Sigmoid colon (tissue), 6 donors: ENCODE measurements at regions not wholly inside any gene's neighbourhood (a gene's known extent, or its start where the extent isn't known, plus 50 kb on each side); places are given as distances from the start of the nearest gene placed in this dataset.

Source experiments
- DNase-seq: peaks from one replicate; pipeline ENCODE4 v3.0.0-alpha.2; 2019
- H3K27ac ChIP-seq, 4 donors: fragments of 200-600 bp; sonication (generic); one replicate each; pipeline ENCODE4 v1.5.1; 2016 to 2019; ENCODE audit warnings: mild to moderate bottlenecking in 1 of 4
- H3K27me3 ChIP-seq, 3 donors: fragments of 200-600 bp; sonication (generic); one replicate each; pipeline ENCODE4 v1.5.1; 2019; ENCODE audit warnings: mild to moderate bottlenecking in 1 of 3
- H3K36me3 ChIP-seq, 4 donors: fragments of 200-600 bp; sonication (generic); one replicate each; pipeline ENCODE4 v1.5.1; 2016 to 2019
- H3K4me1 ChIP-seq, 4 donors: fragments of 200-600 bp; sonication (generic); one replicate each; pipeline ENCODE4 v1.5.1; 2017 to 2019
- H3K4me3 ChIP-seq, 4 donors: fragments of 200-600 bp; sonication (generic); one replicate each; pipeline ENCODE4 v1.5.1; 2017 to 2019; ENCODE audit warnings: mild to moderate bottlenecking in 2 of 4, moderate library complexity in 1 of 4
- H3K9me3 ChIP-seq, 4 donors: fragments of 200-600 bp in 3 of 4; sonication (generic) in 3 of 4; one replicate each; pipeline versions ENCODE4 v1.5.1 to v1.6.1; 2013 to 2019
- EP300 ChIP-seq, 4 donors: sonication (generic); formaldehyde crosslinking; IDR thresholded peaks; one replicate each; pipeline ENCODE4 v1.6.1; 2017; ENCODE audit warnings: antibody characterized with exemption in 4 of 4
- POLR2A ChIP-seq, 2 donors: fragments of 450-650 bp; IDR thresholded peaks; one replicate each; pipeline ENCODE4 v1.6.1; 2016; ENCODE audit warnings: antibody characterized with exemption in 2 of 2, mild to moderate bottlenecking in 2 of 2, moderate library complexity in 2 of 2
- POLR2AphosphoS5 ChIP-seq, 4 donors: sonication (generic); formaldehyde crosslinking; IDR thresholded peaks; one replicate each; pipeline ENCODE4 v1.6.1; 2017; ENCODE audit warnings: antibody characterized with exemption in 4 of 4
- WGBS, 2 donors: extraction: QIAGEN DNeasy Blood & Tissue Kit; methylation state at CpG; one replicate each; pipeline ENCODE4 v1.1.7; 2013; 5-methylcytosine and 5-hydroxymethylcytosine counted together
- intact Hi-C: fragments of 100-400 bp; cut with DNase I; formaldehyde crosslinking; loops from one replicate; pipeline ENCODE4 v1.15.1; 2023
- TF ChIP-seq, protein P1 (sequence below), 4 experiments: fragments of 450-650 bp in 3 of 4; fragments of 200-600 bp in 1 of 4; IDR thresholded peaks; one replicate each; pipeline ENCODE4 v1.5.1; 2016 to 2019; ENCODE audit warnings: antibody characterized with exemption in 4 of 4, mild to moderate bottlenecking in 3 of 4, moderate library complexity in 2 of 4
- donor health status: healthy with polysubstance abuse.
- donor health status: healthy.

DNA sequence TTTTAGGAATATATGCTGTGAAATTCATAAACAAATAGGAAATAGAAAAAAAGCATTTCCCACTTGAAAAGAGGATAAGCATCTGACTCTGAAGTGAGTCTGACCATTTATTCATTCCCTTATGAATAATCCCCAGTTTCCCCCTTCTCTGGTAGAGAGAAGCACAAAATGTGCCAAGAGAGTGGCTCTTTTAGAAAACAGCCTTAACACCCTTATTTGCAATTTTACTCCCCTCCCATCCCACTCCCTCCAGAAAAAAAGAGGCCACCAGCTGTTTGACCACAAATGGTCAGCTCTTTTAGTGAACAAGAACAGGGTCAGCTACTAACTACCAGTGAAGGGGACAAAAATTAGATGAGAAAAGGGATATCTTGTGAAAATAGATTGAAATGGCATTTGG lies 184.5 kb upstream of the ADAMTS9 start:
- no peak for DNase-seq
- Histone ChIP-seq H3K9me3 (no peaks in the 10 kb centered on the region), H3K36me3 (peaks cover 0 to 28% (median 0%) of the 10 kb centered on the region in 4 donors), H3K27me3 (no peaks in the 10 kb centered on the region), H3K4me3 (no peak overlapping the region), H3K4me1 (peaks cover 0 to 3% (median 1%) of the 10 kb centered on the region in 4 donors), H3K27ac (no peak overlapping the region)
- TF ChIP-seq POLR2AphosphoS5 (IDR thresholded peaks at IDR 0.05) (no peak), POLR2A (IDR thresholded peaks at IDR 0.05) (no peak), EP300 (IDR thresholded peaks at IDR 0.05) (no peak)
- TF ChIP-seq, protein P1, sequence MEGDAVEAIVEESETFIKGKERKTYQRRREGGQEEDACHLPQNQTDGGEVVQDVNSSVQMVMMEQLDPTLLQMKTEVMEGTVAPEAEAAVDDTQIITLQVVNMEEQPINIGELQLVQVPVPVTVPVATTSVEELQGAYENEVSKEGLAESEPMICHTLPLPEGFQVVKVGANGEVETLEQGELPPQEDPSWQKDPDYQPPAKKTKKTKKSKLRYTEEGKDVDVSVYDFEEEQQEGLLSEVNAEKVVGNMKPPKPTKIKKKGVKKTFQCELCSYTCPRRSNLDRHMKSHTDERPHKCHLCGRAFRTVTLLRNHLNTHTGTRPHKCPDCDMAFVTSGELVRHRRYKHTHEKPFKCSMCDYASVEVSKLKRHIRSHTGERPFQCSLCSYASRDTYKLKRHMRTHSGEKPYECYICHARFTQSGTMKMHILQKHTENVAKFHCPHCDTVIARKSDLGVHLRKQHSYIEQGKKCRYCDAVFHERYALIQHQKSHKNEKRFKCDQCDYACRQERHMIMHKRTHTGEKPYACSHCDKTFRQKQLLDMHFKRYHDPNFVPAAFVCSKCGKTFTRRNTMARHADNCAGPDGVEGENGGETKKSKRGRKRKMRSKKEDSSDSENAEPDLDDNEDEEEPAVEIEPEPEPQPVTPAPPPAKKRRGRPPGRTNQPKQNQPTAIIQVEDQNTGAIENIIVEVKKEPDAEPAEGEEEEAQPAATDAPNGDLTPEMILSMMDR (IDR thresholded peaks at IDR 0.05), result no peak
- intact Hi-C loops, result no loop called here

DNA sequence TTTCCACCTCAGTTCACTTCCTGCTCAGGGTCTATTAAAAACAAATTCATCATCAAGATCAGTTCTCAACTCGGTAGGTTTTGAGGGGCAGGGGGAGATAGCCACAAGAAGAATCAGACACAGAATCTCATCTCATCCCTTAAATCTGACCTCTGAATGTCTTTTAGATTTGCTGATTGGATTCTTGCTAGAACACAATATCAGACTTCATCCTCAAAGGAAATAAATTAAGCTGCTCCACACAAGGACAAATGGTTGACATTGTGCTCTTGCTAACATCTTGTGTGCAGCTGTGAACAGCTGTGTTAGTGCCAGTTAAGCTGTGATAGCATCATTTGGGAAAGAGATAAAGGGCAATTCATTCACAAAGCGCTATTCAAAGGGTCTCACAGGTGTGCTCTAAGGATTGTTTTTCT lies 184.0 kb upstream of the ADAMTS9 start:
- Histone ChIP-seq H3K27me3 (no peaks in the 10 kb centered on the region), H3K9me3 (no peaks in the 10 kb centered on the region), H3K4me3 (no peak overlapping the region), H3K4me1 (peaks cover 0 to 7% (median 5%) of the 10 kb centered on the region in 4 donors), H3K36me3 (peaks cover 0 to 28% (median 0%) of the 10 kb centered on the region in 4 donors), H3K27ac (no peak overlapping the region)
- intact Hi-C loops, result no loop called here
- WGBS, 2 donors, result 67 to 73% methylated on average over 2 of the region's 2 CpGs
- DNase-seq, result no peak
- TF ChIP-seq EP300 (IDR thresholded peaks at IDR 0.05), result no peak
- TF ChIP-seq, protein P1 (IDR thresholded peaks at IDR 0.05), result no peak
- no peak for TF ChIP-seq POLR2A (IDR thresholded peaks at IDR 0.05)
- no peak for TF ChIP-seq POLR2AphosphoS5 (IDR thresholded peaks at IDR 0.05)

DNA sequence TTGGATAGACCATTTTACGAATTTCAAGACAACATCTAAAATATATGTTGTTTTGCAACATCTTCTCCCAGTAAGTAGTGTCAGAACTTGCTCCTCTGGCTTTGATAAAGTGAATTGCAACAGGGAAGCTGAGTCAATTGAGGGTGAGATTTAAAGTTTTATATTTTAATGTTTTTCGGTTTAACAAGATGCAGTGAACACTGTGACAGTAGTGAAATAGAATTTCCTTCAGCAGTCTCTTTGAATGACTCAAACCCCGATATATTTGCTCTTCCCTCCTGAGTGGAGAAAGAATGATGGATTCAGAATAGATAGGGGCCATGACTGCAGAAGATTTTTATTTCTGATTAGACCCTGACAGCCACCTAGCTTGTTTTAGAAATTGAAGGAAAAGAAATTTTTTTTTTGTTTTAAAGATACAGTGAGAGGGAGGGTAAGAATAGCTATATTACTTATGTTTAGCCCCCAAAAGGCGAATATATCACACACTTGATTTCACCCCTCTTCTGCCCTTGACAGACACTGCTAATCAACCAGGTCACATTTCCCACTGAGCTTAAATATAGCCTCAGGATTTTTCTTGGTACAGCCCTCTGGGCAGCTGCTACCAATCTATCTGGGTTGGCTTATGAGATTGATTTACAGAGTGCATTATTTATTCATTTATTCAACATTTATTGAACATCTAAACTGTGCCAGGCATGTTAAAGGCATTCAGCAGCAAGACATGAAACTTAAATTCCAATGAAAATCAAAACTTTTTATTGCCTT lies 183.3 kb upstream of the ADAMTS9 start:
- intact Hi-C loops, result no loop called here
- no peaks in the 10 kb centered on the region for H3K9me3 ChIP-seq
- H3K4me3 ChIP-seq, result no peak overlapping the region
- H3K4me1 ChIP-seq, result peaks cover 0 to 14% (median 11%) of the 10 kb centered on the region in 4 donors
- H3K36me3 ChIP-seq, result peaks cover 0 to 28% (median 0%) of the 10 kb centered on the region in 4 donors
- DNase-seq, result no peak
- no peaks in the 10 kb centered on the region for H3K27me3 ChIP-seq
- no peak for TF ChIP-seq POLR2AphosphoS5 (IDR thresholded peaks at IDR 0.05)
- TF ChIP-seq EP300 (IDR thresholded peaks at IDR 0.05), result no peak
- TF ChIP-seq POLR2A (IDR thresholded peaks at IDR 0.05), result no peak
- TF ChIP-seq, protein P1 (IDR thresholded peaks at IDR 0.05), result no peak
- no peak overlapping the region for H3K27ac ChIP-seq
- WGBS, 2 donors, result 87 to 92% methylated on average over 4 of the region's 4 CpGs

DNA sequence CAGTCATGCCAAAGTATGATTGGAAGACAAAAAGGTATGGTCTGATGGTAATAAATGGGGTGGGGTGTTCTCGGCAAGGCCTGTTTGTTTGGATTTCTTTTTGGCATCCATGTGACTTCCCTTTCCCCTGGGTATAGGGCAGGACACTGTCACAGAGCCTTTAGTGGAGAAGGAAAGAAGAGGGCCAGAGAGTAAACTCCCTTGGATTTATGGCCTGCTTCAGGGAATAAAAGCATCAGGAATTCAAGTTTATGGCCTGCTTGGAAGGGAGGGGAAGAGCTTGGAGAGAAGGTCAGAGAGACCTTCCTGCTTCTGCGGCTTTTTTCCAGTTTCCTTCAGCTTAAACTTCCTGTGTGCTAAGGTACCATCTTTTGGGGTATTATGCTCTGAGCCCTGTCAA lies 179.4 kb upstream of the ADAMTS9 start:
- intact Hi-C loops, result no loop called here
- no peak overlapping the region for H3K27ac ChIP-seq
- TF ChIP-seq POLR2AphosphoS5 (IDR thresholded peaks at IDR 0.05) (no peak), EP300 (IDR thresholded peaks at IDR 0.05) (no peak), POLR2A (IDR thresholded peaks at IDR 0.05) (no peak)
- TF ChIP-seq, protein P1 (IDR thresholded peaks at IDR 0.05), result no peak
- H3K9me3 ChIP-seq, result no peaks in the 10 kb centered on the region
- 17 to 53% methylated on average over 2 of the region's 2 CpGs for WGBS, 2 donors
- H3K4me1 ChIP-seq, result peaks cover 0 to 20% (median 15%) of the 10 kb centered on the region in 4 donors
- no peak overlapping the region for H3K4me3 ChIP-seq
- peaks cover 0 to 28% (median 0%) of the 10 kb centered on the region in 4 donors for H3K36me3 ChIP-seq
- no peaks in the 10 kb centered on the region for H3K27me3 ChIP-seq
- DNase-seq, result no peak
